Bronchial epithelial cell (primary cell): ENCODE measurements at regions not wholly inside any gene's neighbourhood (a gene's known extent, or its start where the extent isn't known, plus 50 kb on each side); places are given as distances from the start of the nearest gene placed in this dataset.

Experiments
- DNase-seq: peaks from one replicate; pipeline ENCODE4 v3.0.0-alpha.2; 2010; ENCODE audit warnings: low read depth
- FAIRE-seq: peaks from 2 replicates; lab custom pipeline; 2011; peaks lifted over from hg19 to GRCh38; lab: Jason Lieb, UNC
- H3K27me3 ChIP-seq: 2 replicates; pipeline ENCODE4 v1.5.1; 2011; ENCODE audit warnings: low read length; ENCODE audit not compliant: control insufficient read depth, insufficient read depth
- H3K36me3 ChIP-seq: 2 replicates; pipeline ENCODE4 v1.5.1; 2011; ENCODE audit warnings: low read length; ENCODE audit not compliant: control insufficient read depth, insufficient read depth
- H3K4me3 ChIP-seq: 2 replicates; pipeline ENCODE4 v1.5.1; 2011; ENCODE audit warnings: mild to moderate bottlenecking, low read depth, low read length, control low read depth
- CTCF ChIP-seq: IDR thresholded peaks from 2 replicates; pipeline ENCODE4 v1.5.1; 2011; ENCODE audit warnings: mild to moderate bottlenecking, moderate library complexity, low read length, control low read depth, inconsistent platforms; ENCODE audit not compliant: insufficient read depth, severe bottlenecking

GRCh38 chr2:238697193-238698071, 150.5 kb upstream of the TWIST2 start:
- Histone ChIP-seq H3K36me3 (no peaks in the 10 kb centered on the region), H3K27me3 (no peaks in the 10 kb centered on the region), H3K4me3 (no peak overlapping the region)
- DNase-seq (no peak), FAIRE-seq (peak; percentile 13)
- TF ChIP-seq CTCF, result no peak

GRCh38 chr2:238698072-238698352, 149.9 kb upstream of the TWIST2 start:
- no peak overlapping the region for H3K4me3 ChIP-seq
- H3K36me3 ChIP-seq, result no peaks in the 10 kb centered on the region
- H3K27me3 ChIP-seq, result no peaks in the 10 kb centered on the region
- TF ChIP-seq CTCF, result no peak
- no peak for FAIRE-seq
- no peak for DNase-seq

GRCh38 chr2:238698451-238699306, 149.2 kb upstream of the TWIST2 start:
- H3K27me3 ChIP-seq, result no peaks in the 10 kb centered on the region
- no peak for DNase-seq
- H3K36me3 ChIP-seq, result no peaks in the 10 kb centered on the region
- H3K4me3 ChIP-seq, result no peak overlapping the region
- FAIRE-seq, result peak; percentile 23
- TF ChIP-seq CTCF, result no peak

- Histone ChIP-seq H3K27me3 (no peaks in the 10 kb centered on the region), H3K4me3 (no peak overlapping the region), H3K36me3 (no peaks in the 10 kb centered on the region)
- FAIRE-seq (no peak), DNase-seq (no peak)
- TF ChIP-seq CTCF, result no peak
These were observed 148.4 kb upstream of the TWIST2 start for GRCh38 chr2:238699307-238700116.

- Histone ChIP-seq H3K4me3 (no peak overlapping the region), H3K27me3 (no peaks in the 10 kb centered on the region), H3K36me3 (no peaks in the 10 kb centered on the region)
- TF ChIP-seq CTCF, result no peak
- peak; percentile 35 for DNase-seq
- no peak for FAIRE-seq
These were observed 147.8 kb upstream of the TWIST2 start for GRCh38 chr2:238700117-238700457.
